ENCODE measurements at regions not wholly inside any gene's neighbourhood (a gene's known extent, or its start where the extent isn't known, plus 50 kb on each side); places are given as distances from the start of the nearest gene placed in this dataset.

DNA sequence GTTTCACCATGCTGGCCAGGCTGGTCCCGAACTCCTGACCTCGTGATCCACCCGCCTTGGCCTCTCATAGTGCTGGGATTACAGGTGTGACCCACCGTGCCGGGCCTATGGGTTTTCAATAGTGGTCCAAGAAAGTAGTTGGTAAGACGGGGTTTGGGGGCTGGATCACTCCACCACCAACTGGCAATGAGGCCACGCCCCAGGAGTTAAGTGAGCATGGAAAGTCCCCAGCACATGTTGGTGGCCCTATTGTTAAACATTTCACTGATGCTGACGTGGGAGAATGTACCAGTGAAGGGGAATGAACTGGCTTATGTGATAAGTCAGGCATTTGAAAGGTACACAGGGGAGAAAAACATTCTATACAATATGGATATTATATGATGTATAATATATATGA lies 80.4 kb downstream of the CHRD start:
- in situ Hi-C loops (cut with MboI; ENCODE audit: low pct_unique_long_range_greater_than_20kb, low sequenced_read_pairs, unreplicated experiment), result no loop called here
- DNase-seq (ENCODE audit: low spot score), result no peak
- TF ChIP-seq, protein P1, sequence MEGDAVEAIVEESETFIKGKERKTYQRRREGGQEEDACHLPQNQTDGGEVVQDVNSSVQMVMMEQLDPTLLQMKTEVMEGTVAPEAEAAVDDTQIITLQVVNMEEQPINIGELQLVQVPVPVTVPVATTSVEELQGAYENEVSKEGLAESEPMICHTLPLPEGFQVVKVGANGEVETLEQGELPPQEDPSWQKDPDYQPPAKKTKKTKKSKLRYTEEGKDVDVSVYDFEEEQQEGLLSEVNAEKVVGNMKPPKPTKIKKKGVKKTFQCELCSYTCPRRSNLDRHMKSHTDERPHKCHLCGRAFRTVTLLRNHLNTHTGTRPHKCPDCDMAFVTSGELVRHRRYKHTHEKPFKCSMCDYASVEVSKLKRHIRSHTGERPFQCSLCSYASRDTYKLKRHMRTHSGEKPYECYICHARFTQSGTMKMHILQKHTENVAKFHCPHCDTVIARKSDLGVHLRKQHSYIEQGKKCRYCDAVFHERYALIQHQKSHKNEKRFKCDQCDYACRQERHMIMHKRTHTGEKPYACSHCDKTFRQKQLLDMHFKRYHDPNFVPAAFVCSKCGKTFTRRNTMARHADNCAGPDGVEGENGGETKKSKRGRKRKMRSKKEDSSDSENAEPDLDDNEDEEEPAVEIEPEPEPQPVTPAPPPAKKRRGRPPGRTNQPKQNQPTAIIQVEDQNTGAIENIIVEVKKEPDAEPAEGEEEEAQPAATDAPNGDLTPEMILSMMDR (IDR thresholded peaks at IDR 0.05; ENCODE audit: extremely low read depth, insufficient read depth, missing control alignments), result no peak

DNA sequence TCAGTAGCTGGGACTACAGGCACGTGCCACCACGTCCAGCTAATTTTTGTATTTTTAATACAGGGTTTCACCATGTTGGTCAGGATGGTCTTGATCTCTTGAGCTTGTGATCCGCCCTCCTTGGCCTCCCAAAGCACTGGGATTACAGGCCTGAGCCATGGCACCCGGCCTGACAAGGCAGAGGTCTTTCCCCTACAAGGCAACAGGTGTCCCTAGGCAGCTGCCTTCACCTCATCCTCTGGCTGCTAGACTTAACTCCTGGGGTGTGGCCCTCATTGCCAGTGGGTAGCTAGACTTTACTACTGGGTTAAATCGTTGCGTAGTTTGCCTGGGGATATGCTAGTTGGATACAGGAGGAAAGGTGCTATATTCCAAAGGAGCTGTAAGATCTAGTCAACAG lies 81.4 kb downstream of the CHRD start:
- DNase-seq (ENCODE audit: low spot score), result no peak
- in situ Hi-C loops (cut with MboI; ENCODE audit: low pct_unique_long_range_greater_than_20kb, low sequenced_read_pairs, unreplicated experiment), result no loop called here
- TF ChIP-seq, protein P1 (IDR thresholded peaks at IDR 0.05; ENCODE audit: extremely low read depth, insufficient read depth, missing control alignments), result no peak

DNA sequence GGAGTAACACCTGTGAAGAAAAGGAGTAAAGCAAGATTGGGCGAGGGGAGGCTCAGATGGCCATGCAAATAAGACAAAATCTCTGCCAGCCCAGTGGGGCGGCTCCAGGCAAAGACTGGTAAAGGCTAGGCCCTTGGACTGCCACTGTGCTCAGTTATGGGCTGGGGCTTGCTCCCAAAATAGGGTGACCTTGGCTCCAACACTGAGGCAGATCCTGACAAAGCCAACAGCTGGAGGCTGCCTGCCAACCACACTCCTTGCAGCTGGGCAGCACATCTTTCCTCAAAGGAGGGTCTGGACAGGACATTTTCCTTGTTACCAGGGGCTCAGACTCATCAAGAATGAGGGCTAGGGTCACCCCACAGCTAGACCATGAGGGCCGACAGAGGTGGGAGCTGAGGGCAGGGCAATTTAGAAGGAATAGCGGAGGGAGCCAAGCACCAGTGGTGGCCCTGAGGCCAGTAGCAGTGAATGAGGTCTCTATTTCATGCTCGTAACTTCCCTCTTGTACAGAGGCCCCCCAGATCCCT lies 86.1 kb downstream of the CHRD start:
- no peak for DNase-seq (ENCODE audit: low spot score)
- in situ Hi-C loops (cut with MboI; ENCODE audit: low pct_unique_long_range_greater_than_20kb, low sequenced_read_pairs, unreplicated experiment), result no loop called here
- TF ChIP-seq, protein P1 (IDR thresholded peaks at IDR 0.05; ENCODE audit: extremely low read depth, insufficient read depth, missing control alignments), result no peak

DNA sequence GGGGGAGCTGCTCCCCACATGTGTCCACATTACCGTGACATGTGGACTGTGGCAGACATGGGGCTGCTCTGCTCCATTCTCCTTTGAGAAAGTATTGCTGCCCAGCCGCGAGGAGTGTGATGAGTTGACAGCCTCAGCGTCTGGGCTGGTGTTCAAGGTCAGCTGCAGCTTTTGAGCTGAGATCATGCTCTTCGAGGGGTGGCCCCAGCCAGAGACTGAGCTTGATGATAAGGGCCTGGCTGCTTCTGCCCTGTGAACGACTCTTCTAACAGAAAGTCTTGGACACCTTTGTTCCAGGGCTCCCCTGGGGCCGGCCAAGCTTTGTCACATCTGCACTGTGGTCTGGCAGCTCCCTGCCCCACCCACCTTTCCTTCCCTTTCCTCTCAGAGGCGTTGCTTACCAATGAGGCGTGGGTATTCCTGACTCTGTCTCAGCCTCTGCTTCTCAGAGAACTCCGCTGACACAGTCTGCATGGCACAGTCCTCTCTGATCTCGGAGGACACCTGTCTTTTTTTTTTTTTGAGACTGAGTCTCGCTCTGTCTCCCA lies 86.6 kb downstream of the CHRD start:
- in situ Hi-C loops (cut with MboI; ENCODE audit: low pct_unique_long_range_greater_than_20kb, low sequenced_read_pairs, unreplicated experiment), result no loop called here
- TF ChIP-seq, protein P1 (IDR thresholded peaks at IDR 0.05; ENCODE audit: extremely low read depth, insufficient read depth, missing control alignments), result no peak
- no peak for DNase-seq (ENCODE audit: low spot score)

DNA sequence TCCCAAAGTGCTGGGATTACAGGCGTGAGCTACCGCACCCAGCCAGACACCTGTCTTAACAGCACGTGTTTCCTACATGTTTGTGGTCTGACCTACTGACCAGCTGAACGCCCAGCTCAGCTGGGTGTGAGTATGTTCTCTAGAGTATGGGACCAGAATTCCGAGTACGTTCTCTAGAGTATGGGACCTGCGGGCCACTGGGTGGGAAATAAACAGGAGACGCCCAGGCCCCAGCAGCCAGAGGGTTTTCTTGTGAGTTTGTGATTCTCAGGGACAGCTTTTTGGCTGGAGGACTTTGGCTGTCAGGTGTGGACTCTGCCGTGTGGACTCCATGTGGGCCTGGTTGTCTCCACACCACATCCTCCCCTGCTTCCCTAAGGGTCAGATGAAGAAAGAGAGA lies 87.3 kb downstream of the CHRD start:
- TF ChIP-seq, protein P1 (IDR thresholded peaks at IDR 0.05; ENCODE audit: extremely low read depth, insufficient read depth, missing control alignments), result no peak
- in situ Hi-C loops (cut with MboI; ENCODE audit: low pct_unique_long_range_greater_than_20kb, low sequenced_read_pairs, unreplicated experiment), result no loop called here
- no peak for DNase-seq (ENCODE audit: low spot score)

DNA sequence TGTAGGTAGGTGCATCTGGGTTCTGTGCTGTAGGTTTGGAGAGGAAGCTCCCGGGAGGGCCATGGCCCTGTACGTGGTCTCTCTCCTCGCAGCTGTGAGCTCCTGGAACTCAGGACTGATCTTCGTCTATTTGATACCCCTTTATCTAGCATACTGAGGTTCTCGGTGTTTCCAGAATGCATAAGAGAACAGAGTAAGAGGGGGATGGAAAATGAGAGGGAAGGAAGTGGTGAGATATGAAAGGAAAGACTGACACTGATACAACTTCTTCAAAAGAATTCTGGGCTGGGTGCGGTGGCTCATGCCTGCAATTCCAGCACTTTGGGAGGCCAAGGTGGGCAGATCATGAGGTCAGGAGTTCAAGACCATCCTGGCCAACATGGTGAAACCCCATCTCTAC lies 90.7 kb downstream of the CHRD start:
- DNase-seq (ENCODE audit: low spot score), result no peak
- TF ChIP-seq, protein P1 (IDR thresholded peaks at IDR 0.05; ENCODE audit: extremely low read depth, insufficient read depth, missing control alignments), result no peak
- in situ Hi-C loops (cut with MboI; ENCODE audit: low pct_unique_long_range_greater_than_20kb, low sequenced_read_pairs, unreplicated experiment), result no loop called here
